Endothelial cell of hepatic sinusoid (primary cell): ENCODE measurements at regions not wholly inside any gene's neighbourhood (a gene's known extent, or its start where the extent isn't known, plus 50 kb on each side); places are given as distances from the start of the nearest gene placed in this dataset.

Source experiments
- in situ Hi-C: cut with HindIII; loops from 2 replicates; pipeline ENCODE4 v1.10.0; 2017; ENCODE audit warnings: low sequenced_read_pairs

- in situ Hi-C loops: no loop called here
Measured at GRCh38 chrX:38987198-38987651, 186.0 kb downstream of the MID1IP1 start.

GRCh38 chrX:38988301-38988700 lies 187.0 kb downstream of the MID1IP1 start:
- in situ Hi-C loops: no loop called here

GRCh38 chrX:38989076-38989475 lies 187.8 kb downstream of the MID1IP1 start:
- in situ Hi-C loops: no loop called here

- in situ Hi-C loops: no loop called here
Measured at GRCh38 chrX:38991656-38992440, 190.6 kb downstream of the MID1IP1 start.

GRCh38 chrX:38992441-38993096 lies 191.3 kb downstream of the MID1IP1 start:
- in situ Hi-C loops: no loop called here

- in situ Hi-C loops: no loop called here
Measured at GRCh38 chrX:38993500-38993899, 192.2 kb downstream of the MID1IP1 start.

- in situ Hi-C loops: no loop called here
Measured at GRCh38 chrX:38999099-38999498, 197.8 kb downstream of the MID1IP1 start.

GRCh38 chrX:38999967-39000745 lies 198.9 kb downstream of the MID1IP1 start:
- in situ Hi-C loops: no loop called here

GRCh38 chrX:39000802-39001201 lies 199.5 kb downstream of the MID1IP1 start:
- in situ Hi-C loops: no loop called here

- in situ Hi-C loops: no loop called here
Measured at GRCh38 chrX:39002466-39002865, 201.2 kb downstream of the MID1IP1 start.

- in situ Hi-C loops: no loop called here
Measured at GRCh38 chrX:39008549-39008948, 207.3 kb downstream of the MID1IP1 start.

GRCh38 chrX:39011454-39012221 lies 210.4 kb downstream of the MID1IP1 start:
- in situ Hi-C loops: no loop called here

GRCh38 chrX:39012621-39013111 lies 211.4 kb downstream of the MID1IP1 start:
- in situ Hi-C loops: no loop called here

GRCh38 chrX:39016556-39016955 lies 215.3 kb downstream of the MID1IP1 start:
- in situ Hi-C loops: no loop called here

- in situ Hi-C loops: no loop called here
Measured at GRCh38 chrX:39017077-39017476, 215.8 kb downstream of the MID1IP1 start.

GRCh38 chrX:39017716-39018115 lies 216.5 kb downstream of the MID1IP1 start:
- in situ Hi-C loops: no loop called here

GRCh38 chrX:39018541-39018940 lies 217.3 kb downstream of the MID1IP1 start:
- in situ Hi-C loops: no loop called here

- in situ Hi-C loops: no loop called here
Measured at GRCh38 chrX:39019056-39019455, 217.8 kb downstream of the MID1IP1 start.

GRCh38 chrX:39020051-39020669 lies 218.9 kb downstream of the MID1IP1 start:
- in situ Hi-C loops: no loop called here

- in situ Hi-C loops: no loop called here
Measured at GRCh38 chrX:39022106-39022505, 220.8 kb downstream of the MID1IP1 start.
